GM21825 (cell line): ENCODE measurements at regions not wholly inside any gene's neighbourhood (a gene's known extent, or its start where the extent isn't known, plus 50 kb on each side); places are given as distances from the start of the nearest gene placed in this dataset.

Experiments used
- ATAC-seq: cut with Tn5 transposase; IDR thresholded peaks from one replicate; pipeline ENCODE4 v1.9.1; 2021; ENCODE audit warnings: mild to moderate bottlenecking, moderate library complexity; ENCODE audit not compliant: unreplicated experiment

GRCh38 chr15:97141360-97141759 is 810.9 kb downstream of the NR2F2 start:
- ATAC-seq: no peak

- ATAC-seq: no peak
Observed at GRCh38 chr15:97141871-97142270, 811.4 kb downstream of the NR2F2 start.

GRCh38 chr15:97143592-97144376 is 813.3 kb downstream of the NR2F2 start:
- no peak for ATAC-seq

GRCh38 chr15:97144377-97144711 is 813.8 kb downstream of the NR2F2 start:
- ATAC-seq: no peak

GRCh38 chr15:97146929-97147870 is 813.3 kb upstream of the ARRDC4 start:
- ATAC-seq: no peak

GRCh38 chr15:97153356-97153965 is 807.0 kb upstream of the ARRDC4 start:
- ATAC-seq: no peak

GRCh38 chr15:97156739-97157265 is 803.7 kb upstream of the ARRDC4 start:
- ATAC-seq: no peak

- ATAC-seq: no peak
Observed at GRCh38 chr15:97162805-97163495, 797.6 kb upstream of the ARRDC4 start.

GRCh38 chr15:97165205-97165604 is 795.3 kb upstream of the ARRDC4 start:
- no peak for ATAC-seq

- no peak for ATAC-seq
Observed at GRCh38 chr15:97168704-97169475, 791.6 kb upstream of the ARRDC4 start.

GRCh38 chr15:97171556-97171955 is 788.9 kb upstream of the ARRDC4 start:
- ATAC-seq: no peak

- ATAC-seq: no peak
Observed at GRCh38 chr15:97174886-97175540, 785.5 kb upstream of the ARRDC4 start.

GRCh38 chr15:97177151-97177577 is 783.3 kb upstream of the ARRDC4 start:
- no peak for ATAC-seq

- ATAC-seq: no peak
Observed at GRCh38 chr15:97182581-97182980, 777.9 kb upstream of the ARRDC4 start.

- no peak for ATAC-seq
Observed at GRCh38 chr15:97189162-97189780, 771.2 kb upstream of the ARRDC4 start.

- ATAC-seq: no peak
Observed at GRCh38 chr15:97194750-97195149, 765.8 kb upstream of the ARRDC4 start.

GRCh38 chr15:97196048-97197014 is 764.2 kb upstream of the ARRDC4 start:
- no peak for ATAC-seq
